SH-SY5Y (cell line): ENCODE measurements at regions not wholly inside any gene's neighbourhood (a gene's known extent, or its start where the extent isn't known, plus 50 kb on each side); places are given as distances from the start of the nearest gene placed in this dataset.

Experiments
- GATA2 ChIP-seq: IDR thresholded peaks from 2 replicates; pipeline ENCODE4 v1.6.1; 2011; ENCODE audit warnings: mild to moderate bottlenecking, low read depth, low read length
- GATA3 ChIP-seq: IDR thresholded peaks from 2 replicates; pipeline ENCODE4 v1.6.1; 2011; ENCODE audit warnings: low read depth, mild to moderate bottlenecking, low read length, moderate library complexity

DNA sequence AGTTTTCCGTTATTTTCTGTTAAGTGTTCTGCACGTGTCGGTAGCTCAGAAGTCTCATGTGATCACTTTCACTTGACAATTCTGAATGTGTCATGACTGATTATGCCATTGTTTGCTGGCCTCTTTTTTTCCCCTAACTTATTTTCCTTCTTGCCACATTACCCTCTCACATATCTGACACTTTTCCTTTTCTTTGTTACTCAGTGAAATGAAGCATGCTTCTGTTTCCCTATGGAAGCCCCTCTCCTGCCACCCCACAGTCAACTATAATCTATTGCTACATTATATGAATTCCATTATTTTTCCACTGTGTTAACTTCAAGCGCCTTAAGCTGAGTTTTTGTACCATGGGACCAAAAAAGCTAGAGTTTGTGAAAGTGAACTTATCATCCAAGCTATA is 531.6 kb upstream of the HS3ST5 start:
- TF ChIP-seq GATA2, result no peak
- TF ChIP-seq GATA3, result no peak
